ENCODE measurements at regions not wholly inside any gene's neighbourhood (a gene's known extent, or its start where the extent isn't known, plus 50 kb on each side); places are given as distances from the start of the nearest gene placed in this dataset.

DNA sequence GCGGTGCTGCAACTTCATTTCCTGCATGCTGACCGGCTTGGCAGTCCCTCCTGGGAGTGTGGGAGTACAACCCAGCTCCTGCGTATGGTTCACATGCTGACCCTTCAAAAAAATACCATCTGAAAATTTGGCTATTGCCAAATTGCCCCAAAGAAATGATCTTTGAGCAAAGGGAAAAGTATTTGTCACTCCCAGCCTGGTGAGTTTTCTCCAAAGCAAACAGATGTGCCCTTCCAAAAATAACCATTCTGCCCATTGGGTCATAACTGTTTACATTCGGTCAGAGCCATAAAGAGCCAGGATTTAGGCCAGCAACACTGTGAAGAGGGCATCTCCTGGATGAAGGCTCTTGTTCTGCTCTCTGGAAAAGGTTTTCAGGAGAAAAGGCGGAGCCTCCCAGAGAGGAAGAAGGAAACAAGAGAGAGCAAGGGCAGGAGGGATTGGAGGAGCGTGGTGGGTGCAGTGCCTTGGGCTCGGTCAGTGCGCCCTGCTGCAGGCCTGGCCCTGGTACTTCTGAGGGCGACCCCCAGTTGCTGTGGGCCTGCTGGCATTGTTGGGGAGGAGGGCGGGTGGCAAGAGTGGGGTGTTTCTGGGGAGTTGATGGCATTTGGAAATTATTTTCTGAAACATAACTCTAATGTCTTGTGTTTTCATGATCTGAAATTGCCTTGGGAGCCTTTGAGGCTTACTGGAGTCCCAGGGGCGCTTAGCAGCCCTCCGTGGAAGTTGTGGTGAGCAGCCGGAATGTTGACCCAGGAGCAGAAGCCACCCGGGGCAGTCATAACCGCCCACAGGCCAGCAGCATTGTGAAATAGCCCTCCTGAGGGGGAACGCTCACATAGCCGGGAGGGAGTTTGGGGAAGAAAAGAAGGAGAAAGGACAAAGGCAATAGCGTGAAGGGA is 248.4 kb downstream of the MYLK4 start:
- no peak for DNase-seq

GRCh38 chr6:2497922-2498623 is 252.6 kb downstream of the MYLK4 start:
- DNase-seq = no peak

GRCh38 chr6:2496291-2496690 is 250.9 kb upstream of the GMDS start:
- no peak for DNase-seq

DNA sequence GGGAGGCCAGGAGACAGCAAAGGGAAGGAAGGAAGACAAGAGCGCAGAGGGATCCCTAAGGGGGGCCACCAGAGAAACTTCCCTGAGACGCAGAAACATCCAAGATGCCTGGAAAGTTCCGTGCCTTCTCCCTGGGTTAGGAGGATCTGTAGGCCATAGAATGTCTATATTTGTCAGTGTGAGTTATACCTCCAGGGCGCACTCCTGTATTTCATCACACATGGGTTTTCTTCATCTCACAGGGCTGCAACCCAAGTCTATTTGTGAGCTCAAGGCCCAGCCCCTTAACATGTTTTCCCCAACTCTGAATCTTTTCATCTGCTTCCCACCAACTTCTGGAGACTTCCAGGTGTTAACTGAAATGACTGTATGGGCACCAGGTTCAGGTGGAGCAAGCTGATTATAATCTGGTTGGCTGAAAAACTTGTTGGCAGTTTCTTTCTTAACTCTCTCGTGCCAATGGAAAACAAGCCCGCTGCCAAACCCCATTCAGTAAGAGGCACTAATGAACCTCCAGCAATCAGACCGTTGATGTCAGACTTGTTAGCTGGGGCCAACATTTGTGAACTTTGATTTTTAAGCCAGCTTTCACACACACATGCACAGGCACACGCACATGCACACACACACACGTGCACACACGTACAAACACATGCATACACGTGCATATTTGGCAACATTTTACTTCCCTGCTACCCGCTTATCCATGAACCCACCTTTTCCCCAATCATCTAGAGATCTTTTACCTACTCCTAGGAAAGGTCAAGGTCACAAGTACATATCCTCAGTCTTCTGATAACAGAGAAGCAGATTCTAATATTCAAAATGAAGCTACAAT is 247.5 kb upstream of the GMDS start:
- no peak for DNase-seq

GRCh38 chr6:2491137-2491536 is 245.7 kb upstream of the GMDS start:
- no peak for DNase-seq

GRCh38 chr6:2488578-2488977 is 243.2 kb upstream of the GMDS start:
- no peak for DNase-seq

- no peak for DNase-seq
Measured at GRCh38 chr6:2485116-2485515, 239.7 kb upstream of the GMDS start.

DNA sequence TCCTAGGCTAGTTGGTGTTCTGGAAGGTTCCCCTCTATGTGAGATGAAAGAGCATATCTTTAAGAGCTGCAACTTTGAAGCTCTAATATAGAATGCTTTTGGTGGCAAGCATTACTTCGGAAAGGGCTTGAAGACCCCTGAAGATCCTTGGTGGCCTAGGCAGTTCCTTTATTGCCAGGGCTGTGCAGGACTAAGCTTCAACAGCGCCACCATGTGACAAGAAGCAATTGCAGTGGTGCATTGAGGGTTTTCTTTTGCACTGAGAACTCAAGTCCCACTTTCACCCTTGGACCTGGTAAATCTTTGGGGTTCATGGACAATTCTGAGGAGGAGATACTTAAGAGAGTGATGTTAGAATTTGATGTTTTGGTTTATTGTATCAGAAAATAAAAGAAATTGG is 237.4 kb upstream of the GMDS start:
- DNase-seq = no peak

DNA sequence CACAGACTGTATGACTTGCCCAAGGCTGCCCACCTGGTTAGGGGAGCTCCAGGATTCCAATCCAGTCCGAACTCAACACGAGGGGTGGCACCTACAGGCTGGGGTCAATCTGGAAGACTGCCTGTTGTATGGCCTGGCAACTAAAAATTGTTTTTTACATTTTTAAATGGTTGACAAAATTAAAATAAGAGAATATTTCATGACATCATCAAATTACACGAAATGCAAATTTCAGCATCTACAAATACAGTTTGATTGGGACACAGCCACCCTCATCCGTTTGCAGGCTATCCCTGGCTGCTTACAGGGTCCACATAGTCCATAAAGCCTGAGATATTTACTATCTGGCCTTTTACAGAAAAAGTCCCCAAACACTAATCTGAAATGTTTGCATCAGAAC is 235.9 kb upstream of the GMDS start:
- DNase-seq = no peak

DNA sequence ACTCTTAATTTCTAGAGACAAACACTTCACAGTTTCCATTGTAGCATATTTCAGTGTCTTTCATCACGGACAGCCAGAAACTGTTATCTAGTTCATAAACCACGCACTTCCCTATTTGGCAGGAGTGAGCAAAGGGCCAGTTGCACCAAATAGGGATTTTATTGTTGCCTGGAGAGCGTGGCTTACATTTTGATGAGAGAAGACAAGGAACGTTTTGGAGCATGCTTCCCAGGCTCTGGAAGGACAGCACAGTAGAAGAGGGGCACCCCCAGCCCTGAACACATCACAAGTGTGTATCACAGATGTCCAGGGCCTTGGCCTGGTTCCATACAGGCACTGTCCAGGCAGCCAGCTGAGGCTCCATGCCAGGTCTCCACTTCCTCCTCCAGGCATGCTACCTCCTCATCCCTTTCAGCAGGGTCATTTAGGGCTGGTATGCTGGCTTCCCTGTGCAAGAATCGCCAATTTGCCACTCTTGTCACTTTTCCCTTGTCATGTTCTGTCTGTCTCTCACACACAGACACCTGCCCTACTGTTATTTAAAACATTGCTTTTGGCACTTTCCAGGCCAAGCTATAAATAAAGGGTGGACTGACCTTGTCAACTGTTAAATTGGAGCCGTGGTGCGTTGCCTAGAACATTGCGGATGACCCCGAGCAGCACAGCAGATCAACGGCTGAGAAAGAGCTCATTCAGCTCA is 235.0 kb upstream of the GMDS start:
- no peak for DNase-seq

DNA sequence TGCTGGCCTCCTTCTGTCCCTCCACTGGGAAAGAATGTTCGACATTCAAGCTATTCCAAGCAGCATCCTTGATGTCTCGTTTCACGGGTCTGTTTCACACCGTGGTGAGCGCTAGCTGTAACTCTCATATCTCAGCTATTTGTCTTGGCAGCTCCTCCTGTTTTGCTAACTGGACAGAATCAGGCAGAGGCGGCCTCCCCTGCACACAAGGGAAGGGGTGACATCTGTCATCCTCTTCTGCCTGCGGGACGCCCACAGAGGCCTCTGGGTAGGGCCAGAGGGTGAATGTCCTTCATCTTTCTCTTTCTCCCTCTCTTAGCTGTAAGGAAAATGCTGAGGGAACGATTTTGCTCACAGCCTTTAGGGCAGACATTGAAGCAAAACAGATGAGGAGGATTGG is 232.8 kb upstream of the GMDS start:
- DNase-seq = no peak

DNA sequence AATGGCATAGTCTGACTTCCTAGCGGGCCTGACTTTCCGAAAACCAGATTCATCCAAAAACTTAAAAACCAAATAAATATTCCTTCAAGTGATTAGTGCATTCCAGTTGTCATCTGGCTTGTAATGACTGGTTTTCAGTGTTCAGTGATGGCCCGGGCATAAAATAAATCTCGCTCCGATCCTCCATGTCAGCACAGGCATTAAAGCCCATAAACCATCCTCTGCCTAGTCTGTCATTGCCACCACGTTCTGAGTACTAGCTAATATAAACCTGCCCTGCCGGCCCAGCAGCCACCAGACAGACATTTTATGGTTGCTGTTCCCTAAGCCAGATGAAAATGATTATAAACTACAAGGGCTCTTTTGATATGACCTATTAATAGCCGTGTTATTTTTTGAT is 232.3 kb upstream of the GMDS start:
- DNase-seq = no peak

DNA sequence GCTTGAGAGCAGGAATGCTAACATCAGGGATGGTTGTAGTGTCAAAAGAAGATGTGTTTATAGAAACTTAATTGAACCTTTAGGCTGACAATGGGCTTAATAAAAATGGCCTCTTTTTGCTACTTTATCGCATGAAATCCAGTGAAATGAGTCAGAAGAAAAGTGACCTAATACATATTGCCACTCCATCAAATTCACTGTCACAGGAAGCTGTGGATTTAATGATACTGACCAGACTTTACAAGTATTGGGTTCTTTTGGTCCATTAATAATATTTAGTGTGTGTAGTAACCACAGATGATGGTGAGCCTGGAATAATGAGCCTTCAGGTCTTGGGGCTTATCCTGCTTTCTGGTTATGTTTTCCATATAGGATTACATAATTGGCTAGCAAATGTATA is 231.8 kb upstream of the GMDS start:
- DNase-seq = no peak

DNA sequence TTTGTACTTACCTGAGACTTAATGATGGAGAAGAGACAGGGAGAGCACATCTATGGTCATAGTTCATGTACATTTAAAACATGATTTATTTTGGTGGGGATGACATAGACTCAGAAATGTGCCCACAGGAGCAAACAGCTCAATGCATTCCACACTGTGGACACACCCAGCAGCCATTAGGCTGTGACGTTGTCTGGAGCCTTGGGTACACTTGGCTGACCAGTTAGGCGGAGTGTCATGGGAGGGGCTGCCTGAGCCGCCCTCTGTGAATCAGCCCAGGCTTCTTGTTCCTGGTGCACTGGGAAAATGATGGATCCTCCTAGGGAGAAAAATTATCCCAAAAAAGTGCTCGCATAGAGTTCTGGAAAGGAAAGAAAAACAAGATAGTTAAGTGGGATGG is 231.0 kb upstream of the GMDS start:
- DNase-seq = no peak

GRCh38 chr6:2471472-2471871 is 226.1 kb upstream of the GMDS start:
- DNase-seq = no peak

GRCh38 chr6:2469428-2469827 is 224.0 kb upstream of the GMDS start:
- no peak for DNase-seq

- DNase-seq = no peak
Measured at GRCh38 chr6:2468601-2468955, 223.2 kb upstream of the GMDS start.

DNA sequence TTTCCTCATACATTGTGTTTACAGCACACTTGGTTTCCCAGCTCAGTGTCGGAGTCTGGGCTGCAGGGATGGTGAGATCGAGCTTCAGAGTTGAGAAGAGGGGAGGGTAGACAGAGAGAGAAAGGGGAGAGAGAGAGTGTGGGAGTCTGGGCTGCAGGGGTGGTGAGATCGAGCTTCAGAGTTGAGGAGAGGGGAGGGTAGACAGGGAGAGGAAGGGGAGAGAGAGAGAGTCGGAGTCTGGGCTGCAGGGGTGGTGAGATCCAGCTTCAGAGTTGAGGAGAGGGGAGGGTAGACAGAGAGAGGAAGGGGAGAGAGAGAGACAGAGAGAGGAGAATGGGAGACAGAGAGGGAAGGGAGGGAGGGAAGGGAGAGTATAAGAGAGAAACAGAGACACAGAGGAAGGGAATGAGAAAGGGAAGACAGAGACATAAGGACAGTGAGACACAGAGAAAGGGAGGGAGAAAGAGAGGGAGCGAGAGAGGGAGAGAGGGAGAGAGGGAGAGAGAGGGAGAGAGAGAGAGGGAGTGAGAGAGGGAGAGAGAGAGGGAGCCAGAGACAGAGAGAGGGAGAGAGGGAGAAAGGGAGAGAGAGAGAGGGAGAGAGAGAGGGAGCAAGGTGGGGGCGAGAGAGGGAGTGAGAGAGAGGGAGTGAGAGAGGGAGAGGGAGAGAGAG is 222.7 kb upstream of the GMDS start:
- DNase-seq = no peak

- DNase-seq = no peak
Measured at GRCh38 chr6:2465336-2465735, 219.9 kb upstream of the GMDS start.

- DNase-seq = no peak
Measured at GRCh38 chr6:2464641-2465040, 219.2 kb upstream of the GMDS start.

GRCh38 chr6:2462831-2463230 is 217.4 kb upstream of the GMDS start:
- DNase-seq = no peak

DNA sequence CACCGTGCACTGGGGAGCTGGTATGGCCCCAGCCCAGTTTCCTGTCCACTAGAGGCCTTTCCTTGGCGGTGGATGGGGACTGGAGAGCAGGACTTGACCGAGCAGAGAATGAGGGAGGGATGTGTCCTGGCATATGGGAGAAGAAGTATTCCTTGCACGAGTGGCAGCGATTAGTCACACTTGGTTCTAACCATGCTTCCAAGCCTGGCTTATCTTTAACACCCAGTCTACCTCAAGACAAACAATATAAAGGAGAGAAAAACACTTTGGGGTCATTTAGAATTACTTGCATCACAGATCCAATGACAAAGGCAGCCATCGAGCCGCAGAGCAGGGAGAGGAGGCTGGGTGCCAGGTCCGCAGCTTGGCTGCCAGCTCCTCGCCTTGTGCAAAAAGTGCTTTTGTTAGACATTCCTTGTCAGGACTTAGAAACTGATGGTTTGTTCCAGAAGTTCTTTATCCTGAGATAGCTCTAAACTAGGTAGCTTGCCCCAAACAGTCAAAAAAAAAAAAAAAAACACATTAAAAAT is 214.9 kb upstream of the GMDS start:
- DNase-seq = no peak
